ENCODE measurements at regions not wholly inside any gene's neighbourhood (a gene's known extent, or its start where the extent isn't known, plus 50 kb on each side); places are given as distances from the start of the nearest gene placed in this dataset.

- TF ChIP-seq CTCF (IDR thresholded peaks at IDR 0.05) (no peak), POLR2A (IDR thresholded peaks at IDR 0.05) (no peak)
Observed at GRCh38 chr4:163747293-163747692, 252.8 kb downstream of the TMA16 start.

Data from vagina (tissue), 2 donors.